ENCODE measurements at regions not wholly inside any gene's neighbourhood (a gene's known extent, or its start where the extent isn't known, plus 50 kb on each side); places are given as distances from the start of the nearest gene placed in this dataset.

- no peak overlapping the region for H3K4me3 ChIP-seq (ENCODE audit: low read length)
- no peak overlapping the region for H3K9ac ChIP-seq (ENCODE audit: low read depth, low read length)
- H3K27me3 ChIP-seq (ENCODE audit: control insufficient read depth, insufficient read depth, low read length) = no peaks in the 10 kb centered on the region
- H3K36me3 ChIP-seq (ENCODE audit: insufficient read depth, low read length) = no peaks in the 10 kb centered on the region
- H3K4me2 ChIP-seq (ENCODE audit: low read length) = no peak overlapping the region
- no peaks in the 10 kb centered on the region for H3K4me1 ChIP-seq (ENCODE audit: control insufficient read depth, insufficient read depth, low read length)
- H3K9me3 ChIP-seq (replicated peaks; ENCODE audit: low read length) = no peaks in the 10 kb centered on the region
Measured at GRCh38 chr1:218896202-218896601, 277.5 kb upstream of the LYPLAL1 start.

DNA sequence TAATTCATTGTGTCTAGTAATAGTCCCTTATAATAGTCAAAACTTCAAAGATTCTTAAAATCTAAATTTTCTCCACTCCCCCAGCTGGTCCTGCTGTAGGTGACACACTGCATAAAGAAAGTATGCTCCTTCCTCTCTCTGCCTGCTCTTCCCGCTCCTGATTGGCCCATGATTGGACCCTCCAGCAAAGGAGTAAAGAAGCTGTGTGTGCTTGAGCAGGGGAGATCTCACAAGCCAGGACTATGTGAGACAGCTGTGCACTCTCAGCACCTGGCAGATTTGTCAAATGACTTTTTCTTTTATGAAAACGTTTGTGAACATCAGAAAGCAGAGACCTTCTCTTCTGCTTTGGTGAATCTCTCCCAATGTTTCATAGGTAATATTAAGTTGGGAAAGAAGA is 274.8 kb upstream of the LYPLAL1 start:
- Histone ChIP-seq H3K4me1 (ENCODE audit: control insufficient read depth, insufficient read depth, low read length) (no peaks in the 10 kb centered on the region), H3K4me3 (ENCODE audit: low read length) (no peak overlapping the region), H3K27me3 (ENCODE audit: control insufficient read depth, insufficient read depth, low read length) (no peaks in the 10 kb centered on the region), H3K4me2 (ENCODE audit: low read length) (no peak overlapping the region), H3K36me3 (ENCODE audit: insufficient read depth, low read length) (no peaks in the 10 kb centered on the region), H3K9me3 (replicated peaks; ENCODE audit: low read length) (no peaks in the 10 kb centered on the region), H3K9ac (ENCODE audit: low read depth, low read length) (no peak overlapping the region)

DNA sequence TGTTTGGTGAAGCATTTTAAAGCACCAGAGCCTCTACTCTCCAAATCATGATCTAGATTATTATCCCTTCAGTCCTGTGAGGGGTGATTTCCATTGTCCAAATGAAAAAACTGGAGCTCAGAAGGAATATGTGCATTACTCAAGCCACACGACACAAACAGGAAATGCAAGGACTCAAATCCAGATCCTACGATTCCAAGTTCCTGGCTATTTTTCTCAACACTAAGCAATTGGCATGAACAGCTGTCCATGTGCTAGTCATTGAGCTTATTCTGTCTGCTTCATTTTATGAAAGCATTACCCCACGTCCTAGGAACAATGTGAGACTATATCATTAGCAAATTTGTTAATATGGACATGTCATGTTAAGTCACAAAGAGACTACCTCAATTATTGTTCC is 273.1 kb upstream of the LYPLAL1 start:
- H3K4me1 ChIP-seq (ENCODE audit: control insufficient read depth, insufficient read depth, low read length) = no peaks in the 10 kb centered on the region
- H3K36me3 ChIP-seq (ENCODE audit: insufficient read depth, low read length) = no peaks in the 10 kb centered on the region
- H3K9me3 ChIP-seq (replicated peaks; ENCODE audit: low read length) = no peaks in the 10 kb centered on the region
- no peaks in the 10 kb centered on the region for H3K27me3 ChIP-seq (ENCODE audit: control insufficient read depth, insufficient read depth, low read length)
- no peak overlapping the region for H3K4me3 ChIP-seq (ENCODE audit: low read length)
- no peak overlapping the region for H3K4me2 ChIP-seq (ENCODE audit: low read length)
- H3K9ac ChIP-seq (ENCODE audit: low read depth, low read length) = no peak overlapping the region

DNA sequence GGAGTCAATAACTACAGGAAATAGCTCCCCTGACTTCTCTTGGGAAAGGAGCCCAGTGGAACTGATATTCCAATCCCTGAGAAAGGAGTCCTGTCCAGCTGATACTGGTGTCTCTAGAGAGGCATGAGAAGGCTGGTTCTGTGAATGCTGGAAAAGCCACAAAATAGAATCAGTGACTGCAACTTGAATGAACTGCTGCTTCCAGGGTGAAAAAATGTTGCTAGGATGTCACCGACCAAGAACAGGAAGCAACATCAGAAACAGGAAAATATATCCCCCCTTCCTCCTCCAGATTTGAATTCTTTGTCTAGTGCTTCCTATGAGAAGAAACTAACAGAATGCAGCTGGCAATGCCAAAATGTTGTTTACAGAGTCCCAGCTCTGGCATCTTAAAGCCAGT is 269.3 kb upstream of the LYPLAL1 start:
- no peaks in the 10 kb centered on the region for H3K27me3 ChIP-seq (ENCODE audit: control insufficient read depth, insufficient read depth, low read length)
- no peaks in the 10 kb centered on the region for H3K36me3 ChIP-seq (ENCODE audit: insufficient read depth, low read length)
- H3K4me3 ChIP-seq (ENCODE audit: low read length) = no peak overlapping the region
- no peaks in the 10 kb centered on the region for H3K9me3 ChIP-seq (replicated peaks; ENCODE audit: low read length)
- H3K9ac ChIP-seq (ENCODE audit: low read depth, low read length) = no peak overlapping the region
- H3K4me1 ChIP-seq (ENCODE audit: control insufficient read depth, insufficient read depth, low read length) = no peaks in the 10 kb centered on the region
- H3K4me2 ChIP-seq (ENCODE audit: low read length) = no peak overlapping the region

- H3K9ac ChIP-seq (ENCODE audit: low read depth, low read length) = no peak overlapping the region
- no peak overlapping the region for H3K4me3 ChIP-seq (ENCODE audit: low read length)
- H3K27me3 ChIP-seq (ENCODE audit: control insufficient read depth, insufficient read depth, low read length) = no peaks in the 10 kb centered on the region
- no peaks in the 10 kb centered on the region for H3K36me3 ChIP-seq (ENCODE audit: insufficient read depth, low read length)
- no peak overlapping the region for H3K4me2 ChIP-seq (ENCODE audit: low read length)
- no peaks in the 10 kb centered on the region for H3K9me3 ChIP-seq (replicated peaks; ENCODE audit: low read length)
- no peaks in the 10 kb centered on the region for H3K4me1 ChIP-seq (ENCODE audit: control insufficient read depth, insufficient read depth, low read length)
Measured at GRCh38 chr1:218916720-218917119, 257.0 kb upstream of the LYPLAL1 start.

GRCh38 chr1:218917656-218918055 is 256.0 kb upstream of the LYPLAL1 start:
- H3K36me3 ChIP-seq (ENCODE audit: insufficient read depth, low read length) = no peaks in the 10 kb centered on the region
- no peaks in the 10 kb centered on the region for H3K27me3 ChIP-seq (ENCODE audit: control insufficient read depth, insufficient read depth, low read length)
- no peaks in the 10 kb centered on the region for H3K9me3 ChIP-seq (replicated peaks; ENCODE audit: low read length)
- H3K4me3 ChIP-seq (ENCODE audit: low read length) = no peak overlapping the region
- no peak overlapping the region for H3K9ac ChIP-seq (ENCODE audit: low read depth, low read length)
- no peak overlapping the region for H3K4me2 ChIP-seq (ENCODE audit: low read length)
- H3K4me1 ChIP-seq (ENCODE audit: control insufficient read depth, insufficient read depth, low read length) = no peaks in the 10 kb centered on the region

DNA sequence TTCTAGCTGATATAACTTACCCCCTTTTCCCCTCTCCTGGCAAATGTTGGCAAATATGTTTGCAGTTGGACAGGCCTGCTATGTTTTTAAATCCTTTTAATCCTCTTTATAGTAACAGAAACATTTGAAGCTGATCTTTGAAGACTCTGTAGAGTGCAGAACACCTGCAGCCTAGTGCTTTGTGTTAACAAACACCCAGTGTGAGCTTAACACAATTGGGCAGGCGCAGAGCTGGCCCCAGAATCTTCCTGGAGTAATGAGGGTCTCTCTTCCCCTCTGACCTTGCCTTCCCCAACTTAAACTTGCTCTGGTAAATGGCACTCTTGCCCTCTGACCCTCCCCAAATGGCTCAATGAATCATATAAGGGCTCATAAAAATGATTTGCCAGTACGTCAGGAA is 247.9 kb upstream of the LYPLAL1 start:
- Histone ChIP-seq H3K4me3 (ENCODE audit: low read length) (no peak overlapping the region), H3K4me1 (ENCODE audit: control insufficient read depth, insufficient read depth, low read length) (no peaks in the 10 kb centered on the region), H3K27me3 (ENCODE audit: control insufficient read depth, insufficient read depth, low read length) (no peaks in the 10 kb centered on the region), H3K9me3 (replicated peaks; ENCODE audit: low read length) (no peaks in the 10 kb centered on the region), H3K9ac (ENCODE audit: low read depth, low read length) (no peak overlapping the region), H3K36me3 (ENCODE audit: insufficient read depth, low read length) (no peaks in the 10 kb centered on the region), H3K4me2 (ENCODE audit: low read length) (no peak overlapping the region)

- Histone ChIP-seq H3K27me3 (ENCODE audit: control insufficient read depth, insufficient read depth, low read length) (no peaks in the 10 kb centered on the region), H3K4me2 (ENCODE audit: low read length) (no peak overlapping the region), H3K36me3 (ENCODE audit: insufficient read depth, low read length) (no peaks in the 10 kb centered on the region), H3K9me3 (replicated peaks; ENCODE audit: low read length) (no peaks in the 10 kb centered on the region), H3K4me3 (ENCODE audit: low read length) (no peak overlapping the region), H3K9ac (ENCODE audit: low read depth, low read length) (no peak overlapping the region), H3K4me1 (ENCODE audit: control insufficient read depth, insufficient read depth, low read length) (no peaks in the 10 kb centered on the region)
Measured at GRCh38 chr1:218926631-218927030, 247.0 kb upstream of the LYPLAL1 start.

- Histone ChIP-seq H3K27me3 (ENCODE audit: control insufficient read depth, insufficient read depth, low read length) (no peaks in the 10 kb centered on the region), H3K4me2 (ENCODE audit: low read length) (no peak overlapping the region), H3K9ac (ENCODE audit: low read depth, low read length) (no peak overlapping the region), H3K4me1 (ENCODE audit: control insufficient read depth, insufficient read depth, low read length) (no peaks in the 10 kb centered on the region), H3K36me3 (ENCODE audit: insufficient read depth, low read length) (no peaks in the 10 kb centered on the region), H3K4me3 (ENCODE audit: low read length) (no peak overlapping the region), H3K9me3 (replicated peaks; ENCODE audit: low read length) (no peaks in the 10 kb centered on the region)
Measured at GRCh38 chr1:218930000-218930399, 243.7 kb upstream of the LYPLAL1 start.

DNA sequence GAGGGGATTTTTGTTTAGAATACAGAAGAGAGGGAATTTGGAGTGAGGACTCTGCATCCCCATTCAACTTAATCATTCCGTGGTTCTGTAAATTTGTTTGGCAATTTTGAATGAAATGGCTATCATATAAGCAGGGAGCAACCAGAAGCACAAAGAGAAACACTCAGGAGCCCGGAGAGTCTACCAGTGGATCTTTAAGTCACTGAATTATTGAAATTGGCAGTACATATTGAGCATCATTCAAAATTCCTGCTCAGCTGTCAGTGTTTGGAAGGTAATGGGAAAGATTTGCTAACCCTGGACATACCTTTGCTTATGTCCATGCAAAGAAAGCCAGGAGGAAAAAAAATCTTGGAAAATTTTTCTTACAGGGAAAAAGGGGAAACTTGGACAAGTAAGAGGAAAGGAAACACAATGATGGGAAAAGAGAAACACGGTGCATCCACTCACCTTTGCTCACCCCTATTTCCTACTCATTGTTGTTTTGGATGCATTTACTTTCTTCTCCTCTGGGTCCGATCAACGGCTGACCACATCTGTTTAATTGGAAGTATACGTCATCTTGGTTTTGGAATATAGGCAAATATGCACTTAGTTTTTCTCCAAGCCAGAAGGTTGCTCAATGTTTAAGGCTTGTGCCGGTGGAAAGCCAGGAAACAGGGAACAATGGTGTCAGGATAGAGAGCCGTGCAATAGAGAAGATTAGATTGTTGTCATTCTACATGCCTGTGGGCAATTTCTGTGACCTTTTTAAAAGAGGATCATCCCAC is 243.0 kb upstream of the LYPLAL1 start:
- Histone ChIP-seq H3K9ac (ENCODE audit: low read depth, low read length) (no peak overlapping the region), H3K27me3 (ENCODE audit: control insufficient read depth, insufficient read depth, low read length) (no peaks in the 10 kb centered on the region), H3K4me1 (ENCODE audit: control insufficient read depth, insufficient read depth, low read length) (no peaks in the 10 kb centered on the region), H3K4me3 (ENCODE audit: low read length) (no peak overlapping the region), H3K4me2 (ENCODE audit: low read length) (no peak overlapping the region), H3K9me3 (replicated peaks; ENCODE audit: low read length) (no peaks in the 10 kb centered on the region), H3K36me3 (ENCODE audit: insufficient read depth, low read length) (no peaks in the 10 kb centered on the region)

GRCh38 chr1:218931324-218931723 is 242.4 kb upstream of the LYPLAL1 start:
- Histone ChIP-seq H3K4me2 (ENCODE audit: low read length) (no peak overlapping the region), H3K4me3 (ENCODE audit: low read length) (no peak overlapping the region), H3K36me3 (ENCODE audit: insufficient read depth, low read length) (no peaks in the 10 kb centered on the region), H3K4me1 (ENCODE audit: control insufficient read depth, insufficient read depth, low read length) (no peaks in the 10 kb centered on the region), H3K27me3 (ENCODE audit: control insufficient read depth, insufficient read depth, low read length) (no peaks in the 10 kb centered on the region), H3K9me3 (replicated peaks; ENCODE audit: low read length) (no peaks in the 10 kb centered on the region), H3K9ac (ENCODE audit: low read depth, low read length) (no peak overlapping the region)

DNA sequence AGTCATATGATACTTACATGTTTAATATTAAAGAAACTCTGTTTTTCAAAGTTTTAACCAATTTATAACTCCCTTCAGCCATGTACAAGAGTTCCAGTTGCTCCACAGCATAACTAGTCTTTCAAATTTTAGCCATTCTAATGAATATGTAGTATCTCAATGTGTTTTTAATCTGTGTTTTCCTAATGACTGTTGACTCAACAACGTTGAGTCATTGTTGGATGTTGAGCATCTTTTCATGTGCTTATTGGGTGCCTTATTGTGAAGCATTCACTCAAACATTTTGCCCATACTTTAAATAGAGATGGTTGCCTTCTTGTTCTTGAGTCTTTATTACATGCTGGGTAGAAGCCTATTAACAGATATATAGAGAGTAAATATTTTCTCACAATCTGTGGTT is 240.2 kb upstream of the LYPLAL1 start:
- H3K9me3 ChIP-seq (replicated peaks; ENCODE audit: low read length) = no peaks in the 10 kb centered on the region
- no peaks in the 10 kb centered on the region for H3K36me3 ChIP-seq (ENCODE audit: insufficient read depth, low read length)

More for the DNA sequence above, 240.2 kb upstream of the LYPLAL1 start:
- Histone ChIP-seq H3K4me1 (ENCODE audit: control insufficient read depth, insufficient read depth, low read length) (no peaks in the 10 kb centered on the region), H3K4me2 (ENCODE audit: low read length) (no peak overlapping the region), H3K9ac (ENCODE audit: low read depth, low read length) (no peak overlapping the region), H3K4me3 (ENCODE audit: low read length) (no peak overlapping the region), H3K27me3 (ENCODE audit: control insufficient read depth, insufficient read depth, low read length) (no peaks in the 10 kb centered on the region)
